GM21526 (cell line): ENCODE measurements at regions not wholly inside any gene's neighbourhood (a gene's known extent, or its start where the extent isn't known, plus 50 kb on each side); places are given as distances from the start of the nearest gene placed in this dataset.

Experiments
- ATAC-seq: cut with Tn5 transposase; IDR thresholded peaks from one replicate; pipeline ENCODE4 v1.9.1; 2021; ENCODE audit warnings: moderate library complexity; ENCODE audit not compliant: unreplicated experiment, low FRiP score

DNA sequence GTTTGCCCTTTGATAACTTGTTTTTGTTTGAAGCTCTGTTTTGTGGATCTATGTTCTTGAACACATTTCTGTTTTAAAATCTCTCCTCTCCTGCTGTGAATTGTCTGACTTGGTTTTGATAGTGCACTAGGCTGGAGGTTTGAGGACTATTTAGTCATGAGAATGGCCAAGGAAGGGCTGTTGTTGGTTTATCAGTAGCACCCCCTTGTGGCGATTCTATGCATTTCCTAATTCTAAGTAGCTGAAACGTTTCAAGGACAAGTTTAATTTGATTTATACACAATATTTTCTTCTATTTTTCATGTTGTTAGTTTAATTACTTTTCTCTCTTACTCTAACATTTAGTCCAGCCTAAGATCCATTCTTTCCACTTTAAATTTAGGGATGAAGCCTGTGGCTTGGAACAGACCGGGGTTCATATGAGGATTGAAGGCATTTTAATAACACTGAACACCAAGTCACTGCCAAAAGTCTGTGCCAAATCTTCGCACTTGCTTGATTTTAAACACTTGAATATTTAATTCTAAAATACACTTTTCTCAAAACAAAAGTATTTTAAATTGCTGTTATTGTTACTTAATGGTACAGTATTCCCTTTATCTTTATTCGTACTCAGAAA, 166.0 kb downstream of the SOCS6 start:
- ATAC-seq = peak; percentile 78

DNA sequence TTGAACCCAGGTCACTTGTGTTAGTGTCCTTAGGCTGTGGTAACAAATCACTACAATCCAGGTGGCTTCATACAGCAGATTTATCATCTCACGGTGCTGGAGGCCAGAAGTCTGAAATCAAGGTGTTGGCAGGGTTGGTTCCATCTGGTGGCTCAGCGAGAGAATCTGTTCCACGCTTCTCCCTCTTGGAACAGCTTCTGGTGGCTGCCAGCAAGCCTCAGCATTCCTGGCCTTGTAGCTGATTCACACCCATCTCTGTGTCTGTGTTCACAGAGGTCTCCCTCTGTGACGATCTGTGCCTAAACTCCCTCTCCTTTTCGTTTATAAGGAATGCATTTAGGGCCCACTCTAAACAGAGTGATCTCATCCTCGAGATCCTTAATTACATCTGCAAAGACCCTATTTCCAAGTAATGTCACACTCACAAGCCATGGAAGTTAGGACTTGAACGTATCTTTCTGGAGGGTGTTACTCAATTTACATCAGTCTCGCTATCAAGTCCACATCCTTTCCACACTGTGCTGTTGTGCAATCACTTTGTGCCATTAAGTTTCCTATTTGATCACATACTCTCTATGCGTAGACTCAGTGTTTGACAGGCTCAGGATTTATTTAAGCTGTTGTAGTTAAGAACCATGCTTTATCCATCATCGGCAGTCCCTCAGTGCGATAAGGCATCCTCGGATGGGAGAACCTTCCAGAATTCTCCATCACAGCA, 164.4 kb downstream of the SOCS6 start:
- no peak for ATAC-seq

DNA sequence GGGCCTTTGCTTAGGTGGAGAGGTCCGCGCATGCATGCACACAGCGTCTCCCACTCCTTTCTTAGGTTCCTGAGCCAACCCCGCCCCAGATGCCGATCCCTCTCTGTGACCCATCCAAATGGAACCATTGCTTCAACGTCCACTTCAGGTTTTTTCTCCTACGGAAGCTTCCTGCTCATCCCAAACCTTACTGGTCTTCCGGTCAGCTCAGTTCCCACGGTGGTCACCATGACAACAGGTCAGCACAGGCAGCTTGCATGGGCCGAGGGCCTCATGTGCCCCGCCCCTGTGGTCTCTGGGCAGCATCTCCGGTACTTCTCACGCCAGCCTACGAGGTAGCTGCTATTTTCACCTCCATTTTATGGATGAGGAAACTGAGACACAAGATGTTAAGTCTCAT, 163.7 kb downstream of the SOCS6 start:
- ATAC-seq = no peak

DNA sequence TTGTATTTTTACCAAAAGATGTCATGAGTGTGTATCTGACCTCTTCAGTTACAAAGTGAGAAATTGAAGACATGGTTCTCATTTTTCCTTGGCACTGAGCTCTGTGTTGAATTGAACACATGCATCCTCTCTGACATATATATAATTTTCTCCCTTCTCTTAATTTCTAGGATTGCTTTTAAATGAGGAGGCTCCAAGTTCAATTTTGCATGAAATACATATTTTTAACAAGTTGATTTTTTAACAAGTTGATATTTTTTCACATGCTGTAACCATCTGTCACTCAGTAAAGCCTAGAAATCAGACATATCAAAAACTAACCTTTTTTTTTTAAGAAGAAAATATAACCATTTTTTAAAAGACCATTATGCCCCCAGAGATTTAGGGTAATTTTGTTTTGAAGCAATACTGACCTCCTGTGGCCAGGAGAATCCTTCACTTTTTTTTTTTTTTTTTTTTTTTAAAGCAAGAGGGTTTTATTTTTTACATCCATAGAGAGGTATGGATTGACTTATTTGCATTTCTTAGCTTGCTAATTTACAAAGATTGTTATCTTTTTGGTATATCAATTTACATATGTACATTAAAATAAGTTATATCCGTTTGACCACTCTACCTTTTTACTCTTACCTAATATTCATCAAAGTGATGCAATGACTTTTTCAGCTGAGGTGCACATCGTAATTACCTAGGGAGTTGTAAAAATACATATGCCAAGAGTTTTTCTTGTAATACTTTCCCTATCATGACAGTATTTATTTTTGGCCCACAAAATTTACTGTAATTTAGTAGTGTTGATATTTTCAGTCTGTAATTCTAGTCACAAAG, 161.8 kb downstream of the SOCS6 start:
- ATAC-seq = no peak

DNA sequence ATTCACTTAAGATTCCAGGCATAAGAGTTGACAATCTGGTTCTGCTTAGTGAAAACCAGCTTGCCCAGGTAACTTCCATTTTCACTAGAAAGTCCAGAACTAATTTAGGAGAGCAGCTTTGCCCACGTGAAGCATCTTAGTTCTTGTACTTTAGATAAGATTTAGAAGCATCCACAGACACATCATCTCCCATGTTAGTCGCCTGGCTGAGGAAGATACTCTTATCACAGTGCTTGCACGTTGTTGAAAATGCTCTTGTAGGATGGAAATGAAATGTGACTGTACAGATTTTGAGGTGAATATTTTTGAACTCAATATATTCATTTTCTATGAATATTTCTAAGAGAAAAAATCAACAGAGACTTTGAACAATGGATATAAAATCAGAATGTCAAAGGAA, 159.7 kb downstream of the SOCS6 start:
- no peak for ATAC-seq

DNA sequence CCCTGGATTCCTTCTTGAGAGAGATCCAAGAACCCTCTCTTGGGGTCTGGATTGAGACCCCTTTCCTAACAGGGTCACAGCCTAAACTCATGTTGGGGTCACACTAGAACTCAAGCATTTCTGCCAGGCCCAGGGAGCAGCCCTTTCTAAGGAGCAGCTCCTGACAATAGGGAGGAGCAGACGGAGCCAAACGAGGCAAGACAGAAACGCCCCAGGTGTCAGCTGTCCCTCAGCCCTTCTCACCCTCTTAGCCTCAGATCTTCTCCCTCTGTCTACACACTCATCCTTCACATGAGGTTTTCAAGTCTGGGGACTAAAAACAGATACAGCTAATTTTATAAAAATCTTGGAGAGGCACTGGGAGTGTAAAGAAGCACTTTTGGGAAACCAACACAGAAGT, 157.2 kb downstream of the SOCS6 start:
- ATAC-seq = no peak

DNA sequence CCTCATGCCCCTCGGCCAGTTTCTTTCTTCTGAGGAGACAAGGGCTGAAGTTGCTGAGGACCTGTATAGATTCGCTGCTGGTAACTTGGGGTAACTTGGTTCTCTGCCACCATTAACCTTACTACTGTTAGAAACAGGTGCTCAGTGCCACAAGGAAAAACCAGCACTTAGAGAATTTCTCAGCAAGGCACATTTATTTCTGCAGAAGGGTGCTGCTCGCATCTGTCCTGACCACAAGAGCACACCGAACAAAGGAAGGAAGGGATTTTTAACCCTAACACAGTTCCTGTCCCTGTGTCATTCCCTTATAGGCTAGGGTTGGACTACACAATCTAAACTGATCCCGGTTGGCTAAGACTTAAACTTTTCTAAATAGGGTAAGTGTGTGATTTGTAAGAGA, 154.1 kb downstream of the SOCS6 start:
- ATAC-seq = no peak

DNA sequence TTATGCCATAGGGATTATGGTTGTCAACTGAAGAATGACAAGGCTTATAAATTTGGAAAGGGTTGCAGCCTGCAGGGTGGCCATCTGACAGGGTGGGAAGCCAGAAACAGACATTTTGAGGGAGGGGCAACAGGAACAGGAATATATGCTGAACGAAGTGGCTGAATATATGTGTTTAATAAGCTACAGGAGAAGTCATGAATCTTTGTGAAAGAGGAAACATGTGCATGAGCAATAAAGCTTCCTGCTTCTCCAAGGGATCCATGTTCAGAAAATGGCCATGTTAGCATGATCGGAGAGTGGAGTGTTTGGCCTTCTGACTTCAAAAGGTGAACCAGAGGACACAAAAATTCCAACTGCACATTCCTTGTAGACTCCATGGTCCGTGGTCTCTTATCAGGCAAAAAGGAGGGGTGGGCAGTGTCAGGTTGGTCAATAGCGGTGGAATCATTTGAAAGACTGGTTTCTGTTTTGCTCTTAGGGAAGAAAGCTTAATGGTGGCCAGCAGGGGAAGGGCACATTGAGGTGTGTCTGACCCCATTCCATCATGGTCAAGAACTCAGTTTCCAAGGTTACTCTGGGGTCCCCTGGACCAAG, 144.1 kb downstream of the SOCS6 start:
- no peak for ATAC-seq

DNA sequence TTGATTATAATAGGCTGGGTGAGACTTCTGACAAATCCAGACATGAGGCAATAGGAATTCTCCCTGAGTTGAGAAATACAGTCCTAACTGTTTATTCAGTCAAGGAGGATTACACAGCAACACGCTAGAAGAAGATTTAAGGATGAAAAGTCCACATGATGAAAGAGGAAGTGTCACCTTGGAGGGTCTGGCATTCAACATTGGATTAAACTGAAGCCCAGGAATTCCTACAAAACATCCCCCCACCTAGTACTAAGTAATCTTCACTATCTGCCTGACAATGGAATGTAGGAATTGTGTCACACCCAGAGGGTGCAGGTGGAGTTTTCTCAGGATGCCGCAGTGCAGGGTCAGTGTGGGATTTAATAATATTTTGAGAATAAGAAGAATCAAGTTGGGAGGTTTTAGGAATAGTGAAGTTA, 142.4 kb downstream of the SOCS6 start:
- no peak for ATAC-seq

DNA sequence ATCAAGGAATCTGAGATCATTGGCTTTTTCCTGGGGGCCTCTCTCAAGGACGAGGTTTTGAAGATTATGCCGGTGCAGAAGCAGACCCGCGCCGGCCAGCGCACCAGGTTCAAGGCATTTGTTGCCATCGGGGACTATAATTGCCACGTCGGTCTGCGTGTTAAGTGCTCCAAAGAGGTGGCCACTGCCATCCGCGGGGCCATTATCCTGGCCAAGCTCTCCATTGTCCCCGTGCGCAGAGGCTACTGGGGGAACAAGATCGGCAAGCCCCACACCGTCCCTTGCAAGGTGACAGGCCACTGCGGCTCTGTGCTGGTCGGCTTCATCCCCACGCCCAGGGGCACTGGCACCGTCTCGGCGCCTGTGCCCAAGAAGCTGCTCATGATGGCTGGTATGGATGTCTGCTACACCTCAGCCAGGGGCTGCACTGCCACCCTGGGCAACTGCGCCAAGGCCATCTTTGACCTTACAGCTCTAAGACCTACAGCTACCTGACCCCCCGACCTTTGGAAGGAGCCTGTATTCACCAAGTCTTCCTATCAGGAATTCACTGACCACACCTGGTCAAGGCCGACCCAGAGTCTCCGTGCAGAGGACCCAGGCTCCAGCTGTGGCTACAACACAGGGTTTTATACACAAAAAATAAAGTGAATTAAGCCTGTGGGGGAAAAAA, 141.8 kb downstream of the SOCS6 start:
- no peak for ATAC-seq

DNA sequence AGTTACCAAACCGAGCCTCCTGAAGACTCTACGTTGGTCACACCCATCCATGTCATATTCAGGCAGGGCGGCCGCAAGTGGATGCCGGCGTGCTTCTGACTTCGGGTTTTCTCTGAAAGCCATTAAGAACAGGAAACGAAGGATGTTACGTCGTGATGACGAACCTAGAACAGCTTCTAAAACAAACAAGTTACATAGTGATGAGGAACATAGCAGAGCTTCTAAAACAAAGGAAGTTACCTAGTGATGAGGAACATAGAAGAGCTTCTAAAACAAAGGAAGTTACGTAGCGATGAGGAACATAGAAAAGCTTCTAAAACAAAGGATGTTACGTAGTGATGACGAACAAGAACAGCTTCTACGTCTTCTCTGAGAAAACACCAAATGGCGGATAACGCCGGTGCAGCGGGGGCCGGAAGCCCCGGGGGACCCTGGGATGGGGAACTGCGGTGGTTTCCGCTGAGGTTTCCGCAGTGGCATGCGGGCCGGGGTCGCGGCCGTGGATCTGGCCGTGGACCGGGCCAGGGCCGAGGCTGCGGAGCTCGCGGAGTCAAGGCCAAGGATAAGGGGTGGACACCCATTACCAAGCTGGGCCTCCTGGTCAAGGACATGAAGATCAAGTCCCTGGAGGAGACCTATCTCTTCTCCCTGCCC, 141.1 kb downstream of the SOCS6 start:
- ATAC-seq = no peak

DNA sequence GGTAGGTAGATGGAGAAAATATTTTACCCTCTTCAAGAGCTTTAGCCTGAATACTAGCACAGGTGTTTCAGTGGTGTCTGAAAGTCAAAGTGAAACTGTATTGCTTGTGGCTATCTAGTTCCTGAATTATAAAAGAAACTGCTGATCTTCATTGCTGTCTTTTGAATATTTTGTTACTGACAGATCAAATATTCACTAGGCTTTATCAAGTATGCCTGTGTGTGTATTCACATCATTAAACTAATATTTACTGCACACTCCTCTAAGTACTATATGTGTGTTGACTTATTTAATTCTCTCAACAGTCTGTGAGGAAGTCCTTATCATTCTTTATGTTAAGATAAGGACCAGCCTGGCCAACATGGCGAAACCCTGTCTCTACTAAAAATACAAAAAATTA, 139.6 kb downstream of the SOCS6 start:
- ATAC-seq = peak; percentile 100

DNA sequence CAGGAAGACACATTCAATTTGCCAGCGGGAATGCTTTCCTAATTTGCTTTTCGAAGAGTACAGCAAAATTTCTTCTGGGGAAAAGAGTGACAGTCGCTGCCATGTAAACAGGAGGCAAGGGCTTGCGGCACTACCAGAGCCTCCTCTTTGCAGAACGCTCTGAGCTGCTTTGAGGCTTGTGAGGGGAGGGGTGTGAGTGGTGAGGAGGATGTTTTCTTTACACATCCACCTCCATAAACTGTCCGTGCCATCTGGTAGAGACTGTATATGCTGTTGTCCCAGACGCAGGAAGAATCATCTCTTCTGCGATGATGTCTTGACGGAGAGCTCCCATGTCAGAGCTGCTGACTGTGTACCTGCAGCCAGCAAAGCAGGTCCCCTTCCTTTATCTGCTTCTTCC, 138.0 kb downstream of the SOCS6 start:
- ATAC-seq = no peak

DNA sequence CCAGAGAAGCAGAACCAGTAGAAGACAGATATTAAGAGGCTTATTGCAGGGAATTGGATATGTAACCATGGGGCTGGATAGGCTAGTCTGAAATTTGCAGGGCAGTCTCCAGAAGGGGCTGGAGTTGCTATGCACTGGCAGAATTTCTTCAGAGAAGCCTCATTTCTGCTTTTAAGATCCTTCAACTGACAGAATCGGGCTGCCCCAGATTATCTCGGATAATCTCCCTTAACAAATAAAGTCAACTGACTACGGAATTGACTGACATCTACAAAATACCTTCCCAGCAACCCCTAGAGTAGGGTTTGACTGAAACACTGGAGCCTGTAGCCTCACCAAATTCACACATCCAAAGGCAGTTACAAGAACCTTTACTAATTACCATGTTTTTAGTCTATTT, 136.4 kb downstream of the SOCS6 start:
- ATAC-seq = no peak

DNA sequence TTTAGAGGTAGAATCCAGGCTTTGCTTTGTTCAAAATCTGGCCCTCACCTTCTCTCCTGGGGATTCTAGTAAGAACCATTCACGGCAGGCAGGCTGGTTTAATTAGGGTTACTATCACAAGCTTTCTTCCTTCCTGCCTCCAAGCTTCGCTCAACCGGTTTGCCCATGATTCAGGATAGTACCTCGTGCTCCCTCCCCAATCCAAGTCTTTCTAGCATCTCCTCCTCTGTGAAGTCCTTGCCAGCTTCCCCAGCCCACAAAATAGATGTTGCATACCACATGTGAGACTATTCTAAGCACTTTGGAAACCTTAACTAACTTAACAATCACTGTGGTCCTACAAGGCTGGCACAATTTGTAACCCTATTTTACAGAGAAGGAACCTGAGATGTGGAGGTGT, 135.1 kb downstream of the SOCS6 start:
- ATAC-seq = no peak

DNA sequence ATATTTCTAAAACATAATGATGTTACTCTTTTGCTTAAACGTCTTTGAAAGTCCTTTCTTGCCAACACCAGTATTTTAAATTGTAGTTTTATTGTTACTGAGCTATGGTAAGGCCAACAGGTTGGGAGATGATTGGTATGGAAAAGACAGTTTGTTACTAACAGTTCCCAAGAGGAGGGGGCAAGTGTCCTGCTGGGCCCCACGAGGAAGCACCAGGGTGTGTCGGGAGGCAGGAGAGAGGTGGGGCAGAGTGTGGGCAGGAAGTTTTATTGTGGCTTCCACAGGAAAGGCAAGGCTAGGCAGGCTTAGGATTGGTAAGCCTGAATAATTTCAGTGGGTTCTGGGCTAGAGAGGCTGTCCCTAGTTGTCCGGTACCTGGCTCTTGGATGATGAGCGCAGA, 134.3 kb downstream of the SOCS6 start:
- no peak for ATAC-seq

DNA sequence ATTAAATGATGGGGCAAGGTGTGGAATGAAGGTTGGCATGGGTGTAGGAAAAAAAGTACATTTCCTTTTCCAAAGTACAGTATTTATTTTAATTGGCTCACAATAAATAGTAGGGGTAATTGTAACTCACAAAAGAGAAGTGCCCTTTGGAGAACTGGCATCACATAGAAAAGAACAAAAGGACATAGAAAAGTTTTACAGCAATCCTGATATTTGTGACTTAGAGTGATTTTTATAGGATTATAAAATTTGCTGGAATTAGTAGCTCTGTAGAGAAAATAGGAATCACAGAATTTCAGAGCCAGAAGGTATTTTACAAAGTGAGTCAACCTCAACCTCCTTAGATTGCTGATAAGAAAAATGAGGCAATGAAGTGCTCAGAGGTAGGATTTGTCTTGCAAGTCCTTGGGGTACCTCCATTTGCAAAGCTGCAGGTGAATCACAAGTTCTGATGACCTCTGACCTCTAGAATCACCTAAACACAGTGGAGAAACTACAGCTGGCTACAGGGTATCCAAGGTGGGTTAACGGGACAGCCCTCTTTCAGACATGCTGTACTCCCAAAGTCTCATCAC, 133.6 kb downstream of the SOCS6 start:
- ATAC-seq = no peak

DNA sequence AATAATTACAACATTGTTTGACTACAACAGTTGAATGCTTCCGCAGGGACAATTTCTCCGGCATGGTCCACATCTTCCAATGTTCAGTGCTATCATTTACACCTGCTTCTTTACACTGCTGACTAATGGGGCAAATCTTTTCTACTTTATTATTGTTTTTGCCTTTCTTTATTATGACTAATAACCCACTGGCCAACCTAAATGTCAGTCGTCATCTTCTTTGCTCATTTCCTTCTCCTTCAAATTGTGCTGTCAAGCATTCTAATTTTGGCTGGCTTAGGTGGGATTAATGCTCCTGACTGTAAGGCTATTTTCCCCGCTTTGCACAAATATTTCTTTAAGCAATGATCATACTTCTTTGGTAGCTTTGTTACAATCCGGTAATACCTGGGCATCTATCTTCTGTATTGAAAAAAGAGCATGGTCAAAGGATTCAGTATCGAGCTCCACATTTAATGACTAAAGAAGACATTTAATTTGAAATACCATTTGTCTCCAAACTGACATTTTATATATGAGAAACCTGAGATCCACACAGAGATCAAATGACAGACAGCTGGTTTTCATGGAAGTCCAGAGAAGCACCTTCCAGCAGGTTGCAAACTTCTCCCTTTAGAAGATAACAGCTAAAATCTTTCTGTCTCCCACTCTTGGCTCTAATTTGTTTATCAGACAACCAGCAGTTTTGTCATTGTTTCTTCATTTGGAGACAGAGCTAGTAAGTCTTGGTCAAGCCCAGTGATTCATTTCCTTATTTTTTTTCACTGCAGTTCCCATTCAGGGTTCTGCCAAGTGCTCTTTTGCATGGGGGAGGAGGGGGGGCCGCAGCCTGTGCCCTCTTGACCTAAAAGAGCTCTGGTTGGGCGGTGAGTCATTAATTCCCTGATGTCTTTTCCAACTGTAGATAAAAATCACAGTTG, 132.9 kb downstream of the SOCS6 start:
- ATAC-seq = no peak
